Left kidney (tissue), 1 donor: ENCODE measurements at regions not wholly inside any gene's neighbourhood (a gene's known extent, or its start where the extent isn't known, plus 50 kb on each side); places are given as distances from the start of the nearest gene placed in this dataset.
A peak's percentile ranks its signal among the peaks of the same experiment; 100 is the strongest.

Experiments
- DNase-seq: peaks from one replicate; pipeline ENCODE4 v3.0.0-alpha.2; 2013

- no peak for DNase-seq
These were observed 226.0 kb downstream of the SNX18 start for GRCh38 chr5:54743581-54743980.

GRCh38 chr5:54742417-54742891 is 224.9 kb downstream of the SNX18 start:
- no peak for DNase-seq

GRCh38 chr5:54741711-54742110 is 224.2 kb downstream of the SNX18 start:
- no peak for DNase-seq

- DNase-seq: no peak
These were observed 222.6 kb downstream of the SNX18 start for GRCh38 chr5:54740141-54740540.

- no peak for DNase-seq
These were observed 221.8 kb downstream of the SNX18 start for GRCh38 chr5:54739371-54739770.

- no peak for DNase-seq
These were observed 221.4 kb downstream of the SNX18 start for GRCh38 chr5:54738973-54739367.

- no peak for DNase-seq
These were observed 220.8 kb downstream of the SNX18 start for GRCh38 chr5:54738118-54738972.

- no peak for DNase-seq
These were observed 218.6 kb downstream of the SNX18 start for GRCh38 chr5:54736003-54736797.

GRCh38 chr5:54733101-54733500 is 215.5 kb downstream of the SNX18 start:
- no peak for DNase-seq

- DNase-seq: no peak
These were observed 214.5 kb downstream of the SNX18 start for GRCh38 chr5:54732108-54732507.

GRCh38 chr5:54728588-54728915 is 211.0 kb downstream of the SNX18 start:
- DNase-seq: no peak

GRCh38 chr5:54727874-54728587 is 210.5 kb downstream of the SNX18 start:
- DNase-seq: no peak

GRCh38 chr5:54725391-54726280 is 208.1 kb downstream of the SNX18 start:
- DNase-seq: no peak

GRCh38 chr5:54722846-54723433 is 205.4 kb downstream of the SNX18 start:
- DNase-seq: no peak

GRCh38 chr5:54721951-54722654 is 204.5 kb downstream of the SNX18 start:
- DNase-seq: no peak

GRCh38 chr5:54721116-54721515 is 203.6 kb downstream of the SNX18 start:
- DNase-seq: no peak

GRCh38 chr5:54720341-54720740 is 202.8 kb downstream of the SNX18 start:
- DNase-seq: no peak

- no peak for DNase-seq
These were observed 202.1 kb downstream of the SNX18 start for GRCh38 chr5:54719384-54720283.

- peak; percentile 63 for DNase-seq
These were observed 201.1 kb downstream of the SNX18 start for GRCh38 chr5:54718656-54719055.
